PC-9 (cell line): ENCODE measurements at regions not wholly inside any gene's neighbourhood (a gene's known extent, or its start where the extent isn't known, plus 50 kb on each side); places are given as distances from the start of the nearest gene placed in this dataset.

Experiments used
- CTCF ChIP-seq: fragments of 200-600 bp; sonication (generic); conservative IDR thresholded peaks from 2 replicates; pipeline ENCODE4 v1.6.1; 2017; ENCODE audit warnings: mixed run types, antibody characterized with exemption, mild to moderate bottlenecking, moderate library complexity
- EZH2 ChIP-seq: fragments of 200-600 bp; sonication (generic); IDR thresholded peaks from 2 replicates; pipeline ENCODE4 v1.8.0; 2017; ENCODE audit warnings: antibody characterized with exemption, low read depth

DNA sequence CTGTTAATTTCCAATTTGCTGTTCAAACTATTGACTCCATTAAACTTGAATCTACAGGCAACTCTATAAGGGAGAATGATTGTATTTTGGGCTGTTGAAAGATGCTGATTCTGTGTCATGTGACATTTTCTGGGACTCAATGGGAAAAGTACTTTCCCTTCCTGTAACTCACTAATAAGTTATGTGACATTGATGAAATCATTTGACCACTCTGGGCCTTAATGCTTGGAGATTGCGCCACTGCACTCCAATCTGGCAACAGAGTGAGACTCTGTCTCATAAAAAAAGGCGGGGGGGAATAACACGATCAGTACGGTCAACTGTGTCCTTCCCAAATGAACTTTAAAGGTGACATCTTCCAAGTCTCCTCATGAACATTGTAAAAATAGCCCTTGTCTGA is 215.2 kb upstream of the SGO1 start:
- TF ChIP-seq CTCF (no peak), EZH2 (no peak)
